Mesendoderm (in vitro differentiated cells): ENCODE measurements at regions not wholly inside any gene's neighbourhood (a gene's known extent, or its start where the extent isn't known, plus 50 kb on each side); places are given as distances from the start of the nearest gene placed in this dataset.

ENCODE experiments used
- DNase-seq: peaks from one replicate; pipeline ENCODE4 v3.0.0; 2013
- H2AK5ac ChIP-seq: 2 replicates; pipeline ENCODE4 v1.6.1; 2013; ENCODE audit warnings: low read length, inconsistent platforms
- H2BK120ac ChIP-seq: 2 replicates; pipeline ENCODE4 v1.6.1; 2013; ENCODE audit warnings: low read depth, mild to moderate bottlenecking, low read length, moderate library complexity, mixed read lengths
- H2BK15ac ChIP-seq: replicated peaks from 2 replicates; pipeline ENCODE4 v1.6.1; 2013; ENCODE audit warnings: low read depth, mild to moderate bottlenecking, moderate library complexity
- H2BK5ac ChIP-seq: 2 replicates; pipeline ENCODE4 v1.6.1; 2013; ENCODE audit warnings: low read length, inconsistent platforms
- H3K18ac ChIP-seq: 2 replicates; pipeline ENCODE4 v1.6.1; 2013; ENCODE audit warnings: mild to moderate bottlenecking, low read length, mixed read lengths
- H3K23ac ChIP-seq: one replicate; pipeline ENCODE4 v1.6.1; 2013; ENCODE audit warnings: low read length
- H3K27ac ChIP-seq: 2 replicates; pipeline ENCODE4 v1.5.1; 2013; ENCODE audit warnings: low read depth, mild to moderate bottlenecking, inconsistent platforms, low read length, moderate library complexity
- H3K27me3 ChIP-seq: 2 replicates; pipeline ENCODE4 v1.6.1; 2013; ENCODE audit warnings: low read length, control low read depth, mild to moderate bottlenecking, inconsistent platforms; ENCODE audit not compliant: insufficient read depth, poor library complexity
- H3K36me3 ChIP-seq: 2 replicates; pipeline ENCODE4 v1.6.1; 2013; ENCODE audit warnings: low read length, inconsistent platforms; ENCODE audit not compliant: control insufficient read depth, insufficient read depth
- H3K4ac ChIP-seq: one replicate; pipeline ENCODE4 v1.6.1; 2013; ENCODE audit warnings: low read depth, mild to moderate bottlenecking, low read length, moderate library complexity
- H3K4me1 ChIP-seq: 2 replicates; pipeline ENCODE4 v1.6.1; 2013; ENCODE audit warnings: low read depth, low read length, inconsistent platforms; ENCODE audit not compliant: control insufficient read depth
- H3K4me2 ChIP-seq: 2 replicates; pipeline ENCODE4 v1.6.1; 2013; ENCODE audit warnings: low read length
- H3K4me3 ChIP-seq: 2 replicates; pipeline ENCODE4 v1.5.1; 2013; ENCODE audit warnings: mild to moderate bottlenecking, low read length
- H3K56ac ChIP-seq: one replicate; pipeline ENCODE4 v1.6.1; 2013; ENCODE audit warnings: low read length
- H3K79me1 ChIP-seq: 2 replicates; pipeline ENCODE4 v1.6.1; 2013; ENCODE audit warnings: low read length, inconsistent platforms
- H3K79me2 ChIP-seq: 2 replicates; pipeline ENCODE4 v1.6.1; 2013; ENCODE audit warnings: mild to moderate bottlenecking, low read length; ENCODE audit not compliant: control insufficient read depth, insufficient read depth
- H3K9ac ChIP-seq: 2 replicates; pipeline ENCODE4 v1.6.1; 2013; ENCODE audit warnings: low read length, inconsistent platforms
- H4K5ac ChIP-seq: one replicate; pipeline ENCODE4 v1.6.1; 2013; ENCODE audit warnings: low read length
- H4K8ac ChIP-seq: one replicate; pipeline ENCODE4 v1.6.1; 2013; ENCODE audit warnings: low read depth, mild to moderate bottlenecking, control low read depth, low read length, moderate library complexity
- WGBS: extraction: QIAGEN DNeasy Blood & Tissue Kit; methylation state at CpG from one replicate; pipeline ENCODE4 v1.1.7; 2013; ENCODE audit warnings: low lambda C conversion rate, missing lambda C conversion rate; ENCODE audit not compliant: insufficient coverage; ENCODE audit errors: extremely low coverage; 5-methylcytosine and 5-hydroxymethylcytosine counted together

DNA sequence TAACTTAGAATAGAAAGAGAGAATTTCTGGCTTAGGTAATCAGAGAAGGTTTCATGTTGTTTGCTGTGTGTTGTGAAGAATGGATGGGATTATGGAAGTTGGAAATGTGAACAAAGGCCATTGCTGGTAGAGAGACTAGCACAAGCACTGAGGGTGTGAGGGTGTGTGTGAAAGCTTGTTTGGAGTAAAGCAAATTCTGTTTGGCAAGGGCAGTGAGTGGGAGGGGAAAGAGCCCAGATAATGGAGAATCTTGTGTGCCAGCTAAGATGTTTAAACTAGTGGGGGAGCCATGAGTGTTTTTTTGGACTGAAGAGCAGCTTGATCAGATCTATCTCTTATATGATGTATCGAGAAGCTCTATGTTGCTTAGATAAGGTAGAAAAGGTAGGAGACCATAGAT is 107.1 kb downstream of the DISP1 start:
- Histone ChIP-seq H3K36me3 (no peaks in the 10 kb centered on the region), H3K56ac (no peak overlapping the region), H3K79me2 (no peaks in the 10 kb centered on the region), H3K4ac (no peak overlapping the region), H2BK120ac (no peak overlapping the region), H2AK5ac (no peak overlapping the region), H3K9ac (no peak overlapping the region), H3K27ac (no peak overlapping the region), H3K79me1 (no peaks in the 10 kb centered on the region), H3K18ac (no peak overlapping the region), H3K4me2 (no peak overlapping the region), H4K8ac (no peak overlapping the region), H3K27me3 (no peaks in the 10 kb centered on the region), H2BK5ac (no peak overlapping the region), H3K4me3 (no peak overlapping the region), H3K4me1 (peaks cover 3% of the 10 kb centered on the region), H2BK15ac (no peak overlapping the region), H3K23ac (no peak overlapping the region), H4K5ac (no peak overlapping the region)
- no peak for DNase-seq
- no CpG with 5 or more reads among the region's 1 CpG for WGBS

DNA sequence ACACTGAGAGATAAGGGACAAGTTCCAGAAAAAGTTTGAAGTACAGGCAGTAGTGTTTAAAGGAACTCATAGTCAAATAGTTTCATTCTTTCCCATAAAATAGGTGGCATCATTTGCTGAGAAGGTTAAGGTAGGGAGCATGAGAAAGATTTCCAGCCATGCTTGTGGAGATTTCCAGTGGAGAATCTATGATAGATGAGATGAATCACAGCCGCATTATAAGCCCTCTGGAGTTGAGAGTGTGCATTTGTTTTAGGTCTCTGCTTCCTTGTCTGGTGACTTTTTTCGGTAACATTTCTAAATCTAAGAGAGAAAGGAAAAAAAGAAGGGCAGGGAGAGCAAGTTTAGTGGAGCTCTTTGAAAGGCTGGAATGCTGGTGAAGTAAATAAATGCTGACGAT is 108.7 kb downstream of the DISP1 start:
- H2BK15ac ChIP-seq: no peak overlapping the region
- H3K27ac ChIP-seq: no peak overlapping the region
- no peak overlapping the region for H3K9ac ChIP-seq
- H3K27me3 ChIP-seq: no peaks in the 10 kb centered on the region
- no CpG with 5 or more reads among the region's 3 CpGs for WGBS
- no peaks in the 10 kb centered on the region for H3K36me3 ChIP-seq
- no peak overlapping the region for H2BK5ac ChIP-seq
- peaks cover 3% of the 10 kb centered on the region for H3K4me1 ChIP-seq
- no peak overlapping the region for H4K5ac ChIP-seq
- H4K8ac ChIP-seq: no peak overlapping the region
- H2BK120ac ChIP-seq: peak overlapping the region; percentile 45
- DNase-seq: no peak
- H3K4ac ChIP-seq: no peak overlapping the region
- H3K4me3 ChIP-seq: no peak overlapping the region
- H2AK5ac ChIP-seq: no peak overlapping the region
- H3K56ac ChIP-seq: no peak overlapping the region
- H3K18ac ChIP-seq: no peak overlapping the region
- H3K4me2 ChIP-seq: no peak overlapping the region
- no peaks in the 10 kb centered on the region for H3K79me1 ChIP-seq
- no peak overlapping the region for H3K23ac ChIP-seq
- H3K79me2 ChIP-seq: no peaks in the 10 kb centered on the region

DNA sequence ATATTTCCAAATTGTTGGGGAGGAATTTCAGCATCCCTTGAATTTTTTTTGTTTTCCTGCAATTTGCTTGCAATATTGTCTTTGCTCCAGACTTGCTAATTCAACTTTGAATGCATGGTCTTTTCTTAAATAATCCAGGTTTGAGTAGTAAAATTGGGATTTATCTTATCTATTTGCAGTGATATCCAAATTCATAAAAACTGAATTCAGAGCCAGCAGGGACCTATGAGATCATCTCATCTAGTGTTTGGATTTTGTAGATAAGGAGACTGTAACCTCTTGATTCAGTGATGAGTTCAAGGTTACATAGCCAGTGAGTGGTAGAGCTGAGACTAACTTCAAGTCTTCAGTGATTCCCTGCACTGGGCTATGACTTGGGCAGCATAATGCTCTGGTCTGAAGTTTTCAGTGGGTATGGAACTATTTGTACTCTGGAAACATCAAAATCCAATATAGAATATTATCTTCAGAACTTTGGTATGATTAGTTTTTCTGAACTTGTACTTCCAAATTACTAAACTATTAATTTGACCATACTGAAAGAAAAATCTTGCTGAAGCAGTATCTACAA is 109.4 kb downstream of the DISP1 start:
- Histone ChIP-seq H2BK5ac (no peak overlapping the region), H3K23ac (no peak overlapping the region), H3K4me3 (no peak overlapping the region), H3K4me2 (no peak overlapping the region), H3K4ac (no peak overlapping the region), H2BK15ac (no peak overlapping the region), H3K36me3 (no peaks in the 10 kb centered on the region), H3K27me3 (no peaks in the 10 kb centered on the region), H2AK5ac (no peak overlapping the region), H3K79me2 (no peaks in the 10 kb centered on the region), H3K27ac (no peak overlapping the region), H3K18ac (no peak overlapping the region), H4K8ac (no peak overlapping the region), H3K4me1 (peaks cover 3% of the 10 kb centered on the region), H2BK120ac (no peak overlapping the region), H3K79me1 (no peaks in the 10 kb centered on the region), H4K5ac (no peak overlapping the region), H3K9ac (no peak overlapping the region), H3K56ac (no peak overlapping the region)
- DNase-seq: no peak

DNA sequence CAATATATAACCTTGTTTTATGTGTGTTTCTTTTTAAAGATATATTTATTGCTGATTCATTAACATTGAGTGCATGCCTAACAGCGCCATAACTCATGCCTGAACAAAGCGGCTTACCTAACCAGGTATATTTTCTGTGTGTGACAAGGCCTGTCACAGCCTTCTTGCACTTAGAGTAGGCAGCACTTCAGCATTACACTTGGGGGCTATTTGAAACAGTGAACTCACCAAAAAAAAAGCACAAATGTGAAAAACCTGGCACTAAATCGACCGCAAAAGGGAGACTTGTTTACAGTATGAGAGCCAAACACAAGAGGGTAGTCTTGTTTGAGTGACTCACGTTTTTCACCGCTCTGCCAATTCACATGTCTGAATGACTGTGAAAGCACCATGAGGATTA is 111.7 kb downstream of the DISP1 start:
- H3K4me2 ChIP-seq: no peak overlapping the region
- H2AK5ac ChIP-seq: no peak overlapping the region
- peak overlapping the region; percentile 58 for H3K56ac ChIP-seq
- H3K4me1 ChIP-seq: peaks cover 3% of the 10 kb centered on the region
- DNase-seq: peak; percentile 55
- no peak overlapping the region for H3K23ac ChIP-seq
- peaks cover 3% of the 10 kb centered on the region for H3K79me2 ChIP-seq
- no peak overlapping the region for H3K4ac ChIP-seq
- no CpG with 5 or more reads among the region's 6 CpGs for WGBS
- no peak overlapping the region for H3K4me3 ChIP-seq
- no peak overlapping the region for H4K5ac ChIP-seq
- H2BK15ac ChIP-seq: no peak overlapping the region
- H3K27me3 ChIP-seq: no peaks in the 10 kb centered on the region
- no peak overlapping the region for H2BK120ac ChIP-seq
- no peak overlapping the region for H3K9ac ChIP-seq
- H3K79me1 ChIP-seq: no peaks in the 10 kb centered on the region
- no peak overlapping the region for H3K18ac ChIP-seq
- H4K8ac ChIP-seq: no peak overlapping the region
- no peak overlapping the region for H3K27ac ChIP-seq
- no peaks in the 10 kb centered on the region for H3K36me3 ChIP-seq
- no peak overlapping the region for H2BK5ac ChIP-seq

DNA sequence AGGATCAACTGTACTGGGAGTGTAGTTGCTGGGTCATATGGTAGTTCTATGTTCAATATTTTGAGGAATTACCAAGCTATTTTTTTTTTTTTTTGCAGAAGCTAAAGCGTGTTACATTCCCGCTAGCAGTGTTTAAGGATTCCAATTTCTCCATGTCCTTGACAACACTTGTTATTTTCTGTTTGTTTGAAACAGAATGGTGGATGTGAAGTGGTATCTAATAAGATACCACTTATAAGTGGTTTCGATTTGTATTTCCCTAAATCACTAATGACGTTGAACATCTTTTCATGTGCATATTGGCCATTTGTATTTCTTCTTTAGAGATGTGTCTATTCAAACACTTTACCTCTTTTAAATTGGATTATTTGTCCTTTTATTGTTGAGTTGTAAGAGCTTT is 112.2 kb downstream of the DISP1 start:
- Histone ChIP-seq H3K23ac (no peak overlapping the region), H3K27ac (no peak overlapping the region), H3K4ac (no peak overlapping the region), H3K18ac (no peak overlapping the region), H2AK5ac (no peak overlapping the region), H3K4me3 (no peak overlapping the region), H3K27me3 (no peaks in the 10 kb centered on the region), H3K56ac (no peak overlapping the region), H3K4me1 (peaks cover 3% of the 10 kb centered on the region), H4K8ac (no peak overlapping the region), H3K79me2 (peaks cover 3% of the 10 kb centered on the region), H3K79me1 (no peaks in the 10 kb centered on the region), H2BK120ac (no peak overlapping the region), H3K9ac (no peak overlapping the region), H3K36me3 (no peaks in the 10 kb centered on the region), H2BK15ac (no peak overlapping the region), H3K4me2 (no peak overlapping the region), H2BK5ac (no peak overlapping the region), H4K5ac (no peak overlapping the region)
- no CpG with 5 or more reads among the region's 4 CpGs for WGBS
- no peak for DNase-seq

DNA sequence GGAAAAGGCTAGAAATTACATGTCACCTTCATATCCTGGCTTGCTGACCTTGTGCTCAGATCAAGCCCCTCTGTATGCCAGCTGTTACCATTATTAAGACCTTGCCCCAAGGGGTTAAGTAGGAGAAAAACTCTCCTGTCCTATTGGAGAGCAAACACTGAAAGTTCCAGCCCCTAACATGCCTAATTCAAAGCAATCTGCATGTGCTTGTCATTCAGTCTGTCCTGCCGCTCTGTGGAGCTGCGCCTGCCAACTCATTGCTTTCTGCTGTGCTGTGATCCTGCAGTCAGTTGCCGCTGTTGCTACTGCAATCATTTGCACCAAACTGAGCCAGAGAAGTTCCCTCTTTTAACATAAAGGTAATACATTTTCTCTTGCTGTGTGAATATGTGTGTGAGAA is 113.4 kb downstream of the DISP1 start:
- no peaks in the 10 kb centered on the region for H3K79me1 ChIP-seq
- H3K23ac ChIP-seq: no peak overlapping the region
- H3K27ac ChIP-seq: no peak overlapping the region
- H2AK5ac ChIP-seq: no peak overlapping the region
- H3K4me3 ChIP-seq: no peak overlapping the region
- no peak overlapping the region for H2BK120ac ChIP-seq
- H3K18ac ChIP-seq: no peak overlapping the region
- H3K56ac ChIP-seq: peak overlapping the region; percentile 10
- no peak overlapping the region for H4K8ac ChIP-seq
- no peaks in the 10 kb centered on the region for H3K36me3 ChIP-seq
- H4K5ac ChIP-seq: no peak overlapping the region
- no peaks in the 10 kb centered on the region for H3K27me3 ChIP-seq
- H2BK15ac ChIP-seq: peak overlapping the region; percentile 98
- WGBS: no CpG with 5 or more reads among the region's 3 CpGs
- peaks cover 3% of the 10 kb centered on the region for H3K4me1 ChIP-seq
- H3K4me2 ChIP-seq: no peak overlapping the region
- H3K79me2 ChIP-seq: peaks cover 3% of the 10 kb centered on the region
- peak overlapping the region; percentile 29 for H3K9ac ChIP-seq
- no peak overlapping the region for H2BK5ac ChIP-seq
- H3K4ac ChIP-seq: no peak overlapping the region
- DNase-seq: peak; percentile 97
